Activated CD8-positive, alpha-beta T cell treated with anti-CD3 and anti-CD28 coated beads for 36 hours (primary cell): ENCODE measurements at regions not wholly inside any gene's neighbourhood (a gene's known extent, or its start where the extent isn't known, plus 50 kb on each side); places are given as distances from the start of the nearest gene placed in this dataset.

ENCODE experiments used
- ATAC-seq: fragments of 200-7000 bp; cut with Tn5 transposase; one replicate; pipeline ENCODE4 v1.10.0; 2021; ENCODE audit warnings: mild to moderate bottlenecking, moderate library complexity
- CTCF ChIA-PET: fragments of 350-600 bp; sonication (Branson Sonifier 250); formaldehyde crosslinking; loops from one replicate; lab custom pipeline; 2021; ENCODE audit warnings: antibody characterized with exemption; lab: Charles Lee
- POLR2A ChIA-PET: fragments of 350-600 bp; sonication (Branson Sonifier 250); formaldehyde crosslinking; loops from one replicate; lab custom pipeline; 2021; ENCODE audit warnings: antibody characterized with exemption; lab: Charles Lee
- DNase-seq: peaks from one replicate; pipeline ENCODE4 v3.0.0-alpha.2; 2020
- H3K27ac Mint-ChIP-seq: one replicate; pipeline ENCODE4 v1.8.0; 2021; ENCODE audit warnings: mild to moderate bottlenecking, mixed read lengths
- H3K27me3 Mint-ChIP-seq: one replicate; pipeline ENCODE4 v1.8.0; 2021; ENCODE audit warnings: mixed read lengths
- H3K36me3 Mint-ChIP-seq: one replicate; pipeline ENCODE4 v1.8.0; 2021; ENCODE audit warnings: low read depth, mixed read lengths
- H3K4me1 Mint-ChIP-seq: one replicate; pipeline ENCODE4 v1.8.0; 2021; ENCODE audit warnings: low read depth, mixed read lengths
- H3K4me3 Mint-ChIP-seq: one replicate; pipeline ENCODE4 v1.8.0; 2021; ENCODE audit warnings: mild to moderate bottlenecking, moderate library complexity, mixed read lengths
- H3K9me3 Mint-ChIP-seq: one replicate; pipeline ENCODE4 v1.8.0; 2021; ENCODE audit warnings: mixed read lengths
- intact Hi-C: fragments of 100-400 bp; cut with micrococcal nuclease; formaldehyde crosslinking; loops from one replicate; pipeline ENCODE4 v1.10.0; 2022
- TF ChIP-seq, protein P1 (sequence below): fragments of 200-600 bp; IDR thresholded peaks from one replicate; pipeline ENCODE4 v1.8.0; 2022; ENCODE audit warnings: antibody characterized with exemption, mild to moderate bottlenecking

DNA sequence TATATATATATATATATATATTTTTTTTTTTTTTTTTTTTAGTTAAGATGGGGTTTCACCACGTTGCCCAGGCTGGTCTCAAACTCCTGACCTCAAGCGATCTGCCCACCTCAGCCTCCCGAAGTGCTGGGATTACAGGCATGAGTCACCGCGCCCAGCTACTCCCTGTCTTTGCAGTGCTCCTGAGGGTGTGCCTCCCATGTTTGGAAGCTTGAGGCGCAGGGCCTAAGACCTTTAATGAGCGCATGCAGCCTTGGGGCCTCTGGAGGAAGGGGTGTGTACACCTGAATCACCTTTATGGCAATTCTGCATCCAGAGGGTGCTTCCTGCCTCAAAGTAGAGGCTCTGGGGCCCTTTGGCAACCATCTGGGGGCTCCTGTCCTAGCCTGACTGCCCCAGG lies 219.4 kb upstream of the CIBAR2 start:
- TF ChIP-seq, protein P1, sequence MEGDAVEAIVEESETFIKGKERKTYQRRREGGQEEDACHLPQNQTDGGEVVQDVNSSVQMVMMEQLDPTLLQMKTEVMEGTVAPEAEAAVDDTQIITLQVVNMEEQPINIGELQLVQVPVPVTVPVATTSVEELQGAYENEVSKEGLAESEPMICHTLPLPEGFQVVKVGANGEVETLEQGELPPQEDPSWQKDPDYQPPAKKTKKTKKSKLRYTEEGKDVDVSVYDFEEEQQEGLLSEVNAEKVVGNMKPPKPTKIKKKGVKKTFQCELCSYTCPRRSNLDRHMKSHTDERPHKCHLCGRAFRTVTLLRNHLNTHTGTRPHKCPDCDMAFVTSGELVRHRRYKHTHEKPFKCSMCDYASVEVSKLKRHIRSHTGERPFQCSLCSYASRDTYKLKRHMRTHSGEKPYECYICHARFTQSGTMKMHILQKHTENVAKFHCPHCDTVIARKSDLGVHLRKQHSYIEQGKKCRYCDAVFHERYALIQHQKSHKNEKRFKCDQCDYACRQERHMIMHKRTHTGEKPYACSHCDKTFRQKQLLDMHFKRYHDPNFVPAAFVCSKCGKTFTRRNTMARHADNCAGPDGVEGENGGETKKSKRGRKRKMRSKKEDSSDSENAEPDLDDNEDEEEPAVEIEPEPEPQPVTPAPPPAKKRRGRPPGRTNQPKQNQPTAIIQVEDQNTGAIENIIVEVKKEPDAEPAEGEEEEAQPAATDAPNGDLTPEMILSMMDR, result no peak
- Mint-ChIP-seq H3K27me3 (no peaks in the 10 kb centered on the region), H3K9me3 (no peaks in the 10 kb centered on the region), H3K27ac (no peak overlapping the region), H3K36me3 (no peaks in the 10 kb centered on the region), H3K4me3 (no peak overlapping the region), H3K4me1 (peaks cover 19% of the 10 kb centered on the region)
- ChIA-PET CTCF (interaction anchor here (0.8 to 1.3 kb wide), 2 partner anchors 89 to 447 kb away, joined by 3 read pairs; no protein-coding TSS in a partner anchor), POLR2A (no interaction called here)
- DNase-seq (no peak), ATAC-seq (no peak)
- intact Hi-C loops, result no loop called here

DNA sequence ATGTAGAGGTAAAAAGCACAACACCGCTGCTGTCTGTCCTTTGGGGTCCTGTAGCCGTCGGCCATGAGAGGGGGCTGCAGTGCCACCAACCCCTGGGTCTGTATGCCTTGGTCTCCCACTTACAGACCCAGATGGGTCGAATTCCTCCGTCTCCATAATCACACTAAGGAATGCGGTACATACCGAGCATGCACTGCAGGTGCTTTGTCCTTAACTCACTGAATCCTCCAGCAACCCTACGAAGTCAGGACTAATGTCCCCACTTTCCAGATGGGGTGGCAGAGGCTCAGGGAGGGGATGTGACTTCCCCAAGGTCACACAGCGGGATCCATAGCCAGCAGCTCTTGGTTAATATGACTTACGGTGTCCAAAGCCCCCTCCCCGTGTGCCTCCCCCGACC lies 219.9 kb upstream of the CIBAR2 start:
- TF ChIP-seq, protein P1, result no peak
- H3K27me3 Mint-ChIP-seq, result no peaks in the 10 kb centered on the region
- H3K4me1 Mint-ChIP-seq, result peaks cover 19% of the 10 kb centered on the region
- H3K9me3 Mint-ChIP-seq, result no peaks in the 10 kb centered on the region
- ATAC-seq, result no peak
- no peak for DNase-seq
- intact Hi-C loops, result no loop called here
- ChIA-PET POLR2A (interaction anchor here (0.6 kb wide), 1 partner anchor 338 kb away, joined by 3 read pairs; no protein-coding TSS in a partner anchor), CTCF (interaction anchor here (1.3 kb wide), 1 partner anchor 24 kb away, joined by 3 read pairs; no protein-coding TSS in a partner anchor)
- H3K36me3 Mint-ChIP-seq, result no peaks in the 10 kb centered on the region
- no peak overlapping the region for H3K27ac Mint-ChIP-seq
- no peak overlapping the region for H3K4me3 Mint-ChIP-seq

DNA sequence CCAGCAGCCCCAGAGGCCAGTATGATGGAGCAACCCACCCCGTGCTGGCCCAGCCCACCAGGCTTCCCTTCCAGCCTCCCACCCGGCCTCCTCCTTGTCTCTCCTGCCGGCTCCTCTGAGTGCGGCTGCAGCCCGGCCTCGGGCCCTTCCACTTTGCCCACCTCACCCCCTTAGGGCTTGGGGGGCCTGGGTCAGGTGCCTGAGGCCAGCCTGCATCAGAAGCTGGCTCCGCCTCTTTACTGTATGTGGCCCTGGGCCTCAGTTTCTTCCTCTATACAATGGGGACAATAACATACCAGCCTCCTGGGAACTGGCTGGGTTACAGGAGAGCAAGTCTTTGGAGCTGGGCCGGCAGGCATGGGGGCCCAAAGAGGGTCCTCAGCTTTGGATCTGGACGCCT lies 221.1 kb upstream of the CIBAR2 start:
- intact Hi-C loops, result no loop called here
- Mint-ChIP-seq H3K27ac (no peak overlapping the region), H3K36me3 (no peaks in the 10 kb centered on the region), H3K4me3 (no peak overlapping the region), H3K9me3 (no peaks in the 10 kb centered on the region), H3K4me1 (peaks cover 19% of the 10 kb centered on the region), H3K27me3 (no peaks in the 10 kb centered on the region)
- CTCF ChIA-PET, result interaction anchor here (1.3 to 2.7 kb wide), 2 partner anchors 26 to 29 kb away, joined by 3 to 11 read pairs; no protein-coding TSS in a partner anchor
- no peak for DNase-seq
- TF ChIP-seq, protein P1, result no peak
- no peak for ATAC-seq
- POLR2A ChIA-PET, result interaction anchor here (1.1 kb wide), 1 partner anchor 24 kb away, joined by 3 read pairs; no protein-coding TSS in a partner anchor

DNA sequence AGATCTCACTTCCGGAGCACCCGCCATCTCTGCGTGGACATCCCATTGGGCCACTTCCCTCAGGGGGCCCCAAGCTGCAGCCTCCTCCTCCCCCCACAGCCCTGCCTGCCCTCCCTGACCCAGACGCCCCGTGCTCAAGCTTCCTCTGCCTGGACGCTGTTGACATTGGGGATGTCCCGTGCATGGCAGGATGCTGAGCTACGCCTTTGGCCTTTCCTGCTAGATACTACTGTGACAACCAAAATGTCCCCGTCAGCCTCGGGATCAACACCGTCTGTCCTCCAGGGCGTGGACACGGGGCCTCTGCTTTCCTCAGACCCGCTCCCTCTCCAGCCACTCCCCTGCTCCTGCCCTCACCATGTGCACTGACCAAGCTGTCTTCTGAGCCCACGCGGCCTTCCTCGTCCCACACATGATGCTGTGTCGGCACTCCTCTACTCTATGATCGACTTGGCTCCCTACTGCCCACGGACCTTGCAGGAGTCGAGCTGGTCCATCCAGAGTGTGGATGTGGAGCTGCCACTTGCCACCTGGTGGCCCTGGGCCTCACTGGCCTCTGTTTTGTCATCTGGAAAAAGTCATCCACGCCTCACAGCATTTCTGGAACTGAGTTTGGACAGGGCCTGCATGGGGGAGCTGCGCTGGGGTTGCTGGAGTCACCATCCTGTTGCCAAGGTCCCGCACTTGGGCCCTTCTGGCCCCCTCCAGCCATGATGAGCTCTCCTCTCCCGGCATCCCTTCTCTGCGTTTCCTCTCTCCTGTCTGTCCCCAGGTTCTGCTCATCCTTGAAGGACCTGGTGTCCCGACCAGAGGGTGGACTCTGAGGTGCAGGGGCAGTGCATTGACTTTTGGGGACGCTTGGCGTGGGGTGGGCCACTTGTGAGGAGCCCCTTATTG lies 221.7 kb upstream of the CIBAR2 start:
- ChIA-PET CTCF (interaction anchor here (0.8 to 2.7 kb wide), 6 partner anchors 13 to 282 kb away, joined by 3 to 11 read pairs (median 3); no protein-coding TSS in a partner anchor), POLR2A (interaction anchor here (0.7 to 1.2 kb wide), 3 partner anchors 15 to 26 kb away, joined by 3 to 5 read pairs (median 3); no protein-coding TSS in a partner anchor)
- no peak overlapping the region for H3K4me3 Mint-ChIP-seq
- no peaks in the 10 kb centered on the region for H3K36me3 Mint-ChIP-seq
- DNase-seq, result no peak
- H3K27me3 Mint-ChIP-seq, result no peaks in the 10 kb centered on the region
- no peak for ATAC-seq
- H3K27ac Mint-ChIP-seq, result no peak overlapping the region
- H3K9me3 Mint-ChIP-seq, result no peaks in the 10 kb centered on the region
- intact Hi-C loops, result no loop called here
- H3K4me1 Mint-ChIP-seq, result peaks cover 19% of the 10 kb centered on the region
- TF ChIP-seq, protein P1, result no peak
